GM12892 (cell line): ENCODE measurements at regions not wholly inside any gene's neighbourhood (a gene's known extent, or its start where the extent isn't known, plus 50 kb on each side); places are given as distances from the start of the nearest gene placed in this dataset.

Experiments
- DNase-seq: peaks from one replicate; pipeline ENCODE4 v3.0.0; 2011; ENCODE audit not compliant: insufficient read length
- FAIRE-seq: peaks from 2 replicates; lab custom pipeline; 2011; peaks lifted over from hg19 to GRCh38; lab: Jason Lieb, UNC
- POLR2A ChIP-seq: IDR thresholded peaks from 2 replicates; pipeline ENCODE4 v1.6.1; 2011; ENCODE audit warnings: low read depth, low read length, control low read depth
- POLR2AphosphoS5 ChIP-seq: IDR thresholded peaks from 2 replicates; pipeline ENCODE4 v1.6.1; 2011; ENCODE audit warnings: low read depth, low read length, control low read depth
- TAF1 ChIP-seq: IDR thresholded peaks from 2 replicates; pipeline ENCODE4 v1.6.1; 2011; ENCODE audit warnings: low read depth, mild to moderate bottlenecking, control low read depth, low read length, borderline replicate concordance

- FAIRE-seq: no peak
Measured at GRCh38 chr2:58911877-58912276, 670.8 kb upstream of the FANCL start.

GRCh38 chr2:58908501-58909154 lies 667.5 kb upstream of the FANCL start:
- TF ChIP-seq POLR2AphosphoS5: no peak
- TF ChIP-seq POLR2A: no peak
- no peak for TF ChIP-seq TAF1
- FAIRE-seq: no peak
- DNase-seq: no peak

More at GRCh38 chr2:58911877-58912276, 670.8 kb upstream of the FANCL start:
- TF ChIP-seq TAF1: no peak
- no peak for TF ChIP-seq POLR2AphosphoS5
- no peak for TF ChIP-seq POLR2A
- DNase-seq: no peak

- FAIRE-seq: no peak
Measured at GRCh38 chr2:58907644-58908043, 666.5 kb upstream of the FANCL start.

GRCh38 chr2:58906081-58906645 lies 665.0 kb upstream of the FANCL start:
- FAIRE-seq (no peak), DNase-seq (no peak)
- TF ChIP-seq POLR2A (no peak), POLR2AphosphoS5 (no peak), TAF1 (no peak)

More at GRCh38 chr2:58907644-58908043, 666.5 kb upstream of the FANCL start:
- DNase-seq: no peak
- TF ChIP-seq TAF1 (no peak), POLR2A (no peak), POLR2AphosphoS5 (no peak)

- DNase-seq: no peak
- TF ChIP-seq TAF1 (no peak), POLR2A (no peak), POLR2AphosphoS5 (no peak)
- no peak for FAIRE-seq
Measured at GRCh38 chr2:58904095-58904494, 663.0 kb upstream of the FANCL start.

GRCh38 chr2:58903427-58903826 lies 662.3 kb upstream of the FANCL start:
- FAIRE-seq: no peak
- DNase-seq: no peak
- TF ChIP-seq TAF1: no peak
- no peak for TF ChIP-seq POLR2AphosphoS5
- TF ChIP-seq POLR2A: no peak

GRCh38 chr2:58900246-58901027 lies 659.3 kb upstream of the FANCL start:
- TF ChIP-seq TAF1 (no peak), POLR2AphosphoS5 (no peak), POLR2A (no peak)
- no peak for DNase-seq
- no peak for FAIRE-seq

- FAIRE-seq (no peak), DNase-seq (no peak)
- TF ChIP-seq POLR2AphosphoS5 (no peak), TAF1 (no peak), POLR2A (no peak)
Measured at GRCh38 chr2:58899692-58900091, 658.6 kb upstream of the FANCL start.

- FAIRE-seq (no peak), DNase-seq (no peak)
- TF ChIP-seq TAF1 (no peak), POLR2A (no peak), POLR2AphosphoS5 (no peak)
Measured at GRCh38 chr2:58896638-58897037, 655.5 kb upstream of the FANCL start.

- DNase-seq: no peak
- TF ChIP-seq POLR2A: no peak
- TF ChIP-seq TAF1: no peak
- TF ChIP-seq POLR2AphosphoS5: no peak
- no peak for FAIRE-seq
Measured at GRCh38 chr2:58895857-58896256, 654.7 kb upstream of the FANCL start.

GRCh38 chr2:58893656-58894351 lies 652.7 kb upstream of the FANCL start:
- no peak for TF ChIP-seq TAF1
- TF ChIP-seq POLR2AphosphoS5: no peak
- TF ChIP-seq POLR2A: no peak
- FAIRE-seq (no peak), DNase-seq (no peak)
